ENCODE measurements at regions not wholly inside any gene's neighbourhood (a gene's known extent, or its start where the extent isn't known, plus 50 kb on each side); places are given as distances from the start of the nearest gene placed in this dataset.

DNA sequence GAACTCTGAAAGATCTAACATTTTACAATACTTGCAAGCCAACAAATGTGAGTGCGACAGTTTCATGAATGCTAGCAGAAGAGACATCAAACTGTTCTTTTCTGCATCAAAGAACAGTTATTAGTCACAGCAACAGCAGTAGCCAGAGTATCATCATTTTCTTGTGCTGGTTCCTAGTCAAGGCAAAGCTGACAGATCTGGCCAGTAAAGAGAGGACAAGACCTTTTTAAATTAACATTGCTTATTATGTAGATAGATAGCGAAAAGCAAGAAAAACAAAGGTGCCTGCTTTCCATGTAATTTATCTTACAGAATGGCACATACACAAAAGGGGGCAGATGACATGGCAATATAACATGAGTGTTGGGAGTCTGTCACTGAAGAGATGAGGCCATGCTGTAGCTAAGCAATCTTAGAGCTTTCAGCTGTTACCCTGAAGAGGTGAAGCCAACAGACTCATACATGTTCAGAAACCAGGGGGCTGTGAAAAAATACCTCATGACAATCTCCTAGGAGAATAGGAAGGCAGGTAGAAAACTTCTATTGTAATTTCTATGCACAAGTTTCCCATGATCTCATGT lies 626.6 kb upstream of the TYRP1 start:
- H3K14ac ChIP-seq (replicated peaks; ENCODE audit: low read depth, low read length) = no peak overlapping the region
- ChIA-PET POLR2A (ENCODE audit: unreplicated experiment) (no interaction called here), CTCF (no interaction called here)
- no peak overlapping the region for H3K27ac ChIP-seq (ENCODE audit: insufficient read depth, low read length)
- no peaks in the 10 kb centered on the region for H3K9me1 ChIP-seq (ENCODE audit: insufficient read depth, low read length)
- no peak for ATAC-seq (ENCODE audit: low read depth)
- H2BK5ac ChIP-seq (ENCODE audit: low read depth, low read length, poor library complexity, severe bottlenecking) = no peak overlapping the region
- no peak overlapping the region for H4K91ac ChIP-seq (ENCODE audit: insufficient read depth, low read depth, low read length)
- no peak overlapping the region for H3K4me3 ChIP-seq (ENCODE audit: insufficient read depth, low read depth, low read length)
- TF ChIP-seq RCOR1 (IDR thresholded peaks at IDR 0.05; ENCODE audit: insufficient replicate concordance, low read length) = no peak
- TF ChIP-seq, protein P1, sequence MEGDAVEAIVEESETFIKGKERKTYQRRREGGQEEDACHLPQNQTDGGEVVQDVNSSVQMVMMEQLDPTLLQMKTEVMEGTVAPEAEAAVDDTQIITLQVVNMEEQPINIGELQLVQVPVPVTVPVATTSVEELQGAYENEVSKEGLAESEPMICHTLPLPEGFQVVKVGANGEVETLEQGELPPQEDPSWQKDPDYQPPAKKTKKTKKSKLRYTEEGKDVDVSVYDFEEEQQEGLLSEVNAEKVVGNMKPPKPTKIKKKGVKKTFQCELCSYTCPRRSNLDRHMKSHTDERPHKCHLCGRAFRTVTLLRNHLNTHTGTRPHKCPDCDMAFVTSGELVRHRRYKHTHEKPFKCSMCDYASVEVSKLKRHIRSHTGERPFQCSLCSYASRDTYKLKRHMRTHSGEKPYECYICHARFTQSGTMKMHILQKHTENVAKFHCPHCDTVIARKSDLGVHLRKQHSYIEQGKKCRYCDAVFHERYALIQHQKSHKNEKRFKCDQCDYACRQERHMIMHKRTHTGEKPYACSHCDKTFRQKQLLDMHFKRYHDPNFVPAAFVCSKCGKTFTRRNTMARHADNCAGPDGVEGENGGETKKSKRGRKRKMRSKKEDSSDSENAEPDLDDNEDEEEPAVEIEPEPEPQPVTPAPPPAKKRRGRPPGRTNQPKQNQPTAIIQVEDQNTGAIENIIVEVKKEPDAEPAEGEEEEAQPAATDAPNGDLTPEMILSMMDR (conservative IDR thresholded peaks at IDR 0.05; ENCODE audit: low read depth, low read length) = no peak
- no peak for TF ChIP-seq BHLHE40 (IDR thresholded peaks at IDR 0.05; ENCODE audit: low read depth, low read length)
- TF ChIP-seq RAD21 (IDR thresholded peaks at IDR 0.05; ENCODE audit: low read length) = no peak
- TF ChIP-seq MAFK (IDR thresholded peaks at IDR 0.05; ENCODE audit: low read depth, low read length) = no peak
- no peak for TF ChIP-seq POLR2A (IDR thresholded peaks at IDR 0.05; ENCODE audit: low read depth, low read length)
- TF ChIP-seq FOS (IDR thresholded peaks at IDR 0.05; ENCODE audit: low read depth, low read length) = no peak
- TF ChIP-seq, protein P2, sequence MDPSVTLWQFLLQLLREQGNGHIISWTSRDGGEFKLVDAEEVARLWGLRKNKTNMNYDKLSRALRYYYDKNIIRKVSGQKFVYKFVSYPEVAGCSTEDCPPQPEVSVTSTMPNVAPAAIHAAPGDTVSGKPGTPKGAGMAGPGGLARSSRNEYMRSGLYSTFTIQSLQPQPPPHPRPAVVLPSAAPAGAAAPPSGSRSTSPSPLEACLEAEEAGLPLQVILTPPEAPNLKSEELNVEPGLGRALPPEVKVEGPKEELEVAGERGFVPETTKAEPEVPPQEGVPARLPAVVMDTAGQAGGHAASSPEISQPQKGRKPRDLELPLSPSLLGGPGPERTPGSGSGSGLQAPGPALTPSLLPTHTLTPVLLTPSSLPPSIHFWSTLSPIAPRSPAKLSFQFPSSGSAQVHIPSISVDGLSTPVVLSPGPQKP (IDR thresholded peaks at IDR 0.05; ENCODE audit: borderline replicate concordance, low read depth, low read length) = no peak
- no peak for TF ChIP-seq CEBPB (IDR thresholded peaks at IDR 0.05; ENCODE audit: low read depth, low read length)
- TF ChIP-seq SMC3 (IDR thresholded peaks at IDR 0.05; ENCODE audit: low read depth, low read length) = no peak
- TF ChIP-seq MXI1 (IDR thresholded peaks at IDR 0.05; ENCODE audit: borderline replicate concordance, low read depth, low read length) = no peak
- TF ChIP-seq, protein P3, sequence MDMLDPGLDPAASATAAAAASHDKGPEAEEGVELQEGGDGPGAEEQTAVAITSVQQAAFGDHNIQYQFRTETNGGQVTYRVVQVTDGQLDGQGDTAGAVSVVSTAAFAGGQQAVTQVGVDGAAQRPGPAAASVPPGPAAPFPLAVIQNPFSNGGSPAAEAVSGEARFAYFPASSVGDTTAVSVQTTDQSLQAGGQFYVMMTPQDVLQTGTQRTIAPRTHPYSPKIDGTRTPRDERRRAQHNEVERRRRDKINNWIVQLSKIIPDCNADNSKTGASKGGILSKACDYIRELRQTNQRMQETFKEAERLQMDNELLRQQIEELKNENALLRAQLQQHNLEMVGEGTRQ (IDR thresholded peaks at IDR 0.05; ENCODE audit: low read depth, low read length) = no peak
- TF ChIP-seq CHD1 (IDR thresholded peaks at IDR 0.05; ENCODE audit: low read depth, low read length) = no peak
- TF ChIP-seq MAZ (IDR thresholded peaks at IDR 0.05; ENCODE audit: borderline replicate concordance, low read depth, low read length) = no peak
- TF ChIP-seq RFX5 (IDR thresholded peaks at IDR 0.05; ENCODE audit: low read depth, low read length) = no peak
- no peak for TF ChIP-seq NFE2L2 (IDR thresholded peaks at IDR 0.05; ENCODE audit: low read depth, low read length)
- no peak overlapping the region for H3K4ac ChIP-seq (ENCODE audit: low read depth, low read length)
- H4K8ac ChIP-seq (ENCODE audit: low read depth in 2 of 2, low read length in 2 of 2) = no peak overlapping the region
- no peaks in the 10 kb centered on the region for H4K20me1 ChIP-seq (ENCODE audit: insufficient read depth, low read length)
- no peak overlapping the region for H2AK5ac ChIP-seq (ENCODE audit: low read depth, low read length)
- in situ Hi-C loops (cut with MboI; ENCODE audit: low sequenced_read_pairs) = no loop called here
- H3K27me3 ChIP-seq (ENCODE audit: control insufficient read depth, insufficient read depth, low read length) = no peaks in the 10 kb centered on the region
- dilution Hi-C loops (cut with HindIII; ENCODE audit: low sequenced_read_pairs, unreplicated experiment) = no loop called here
- intact Hi-C loops (cut with micrococcal nuclease) = no loop called here
- DNase-seq = no peak
- H3K4me1 ChIP-seq (ENCODE audit: control insufficient read depth, insufficient read depth, low read length) = no peaks in the 10 kb centered on the region
- no peak overlapping the region for H2AFZ ChIP-seq (replicated peaks; ENCODE audit: low read length, poor library complexity)
- H2BK20ac ChIP-seq (ENCODE audit: low read depth, low read length) = no peak overlapping the region
- no TSS peak for BruUV-seq (replicated peaks)
- no peaks in the 10 kb centered on the region for H3K79me1 ChIP-seq (ENCODE audit: low read depth in 1 of 2, low read length in 2 of 2)
- 50% methylated on average over 1 of the region's 2 CpGs; no CpG with 5 or more reads in 1 of the 2 experiments for WGBS, 2 experiments (ENCODE audit: extremely low coverage in 2 of 2, insufficient read length in 1 of 2)
- H3K23ac ChIP-seq (ENCODE audit: low read depth, low read length) = no peak overlapping the region
- no peak overlapping the region for H3K18ac ChIP-seq (ENCODE audit: low read depth, low read length)
- H3K9ac ChIP-seq (ENCODE audit: low read depth, low read length) = no peak overlapping the region
- no peak overlapping the region for H2AK9ac ChIP-seq (replicated peaks; ENCODE audit: low read depth, low read length, poor library complexity)
- no peak overlapping the region for H2BK15ac ChIP-seq (ENCODE audit: low read depth, low read length)
- H3K36me3 ChIP-seq (ENCODE audit: control insufficient read depth, insufficient read depth, low read length) = no peaks in the 10 kb centered on the region
- H2BK120ac ChIP-seq (ENCODE audit: low read depth, low read length) = no peak overlapping the region
- H3K56ac ChIP-seq (ENCODE audit: extremely low read depth, insufficient read depth, low read length) = no peak overlapping the region
- H3K9me3 ChIP-seq (ENCODE audit: control insufficient read depth, insufficient read depth, low read length) = no peaks in the 10 kb centered on the region
- no peak overlapping the region for H3K4me2 ChIP-seq (ENCODE audit: low read depth, low read length)
- no peak overlapping the region for H4K5ac ChIP-seq (ENCODE audit: low read depth, low read length)

Measured in IMR-90 (cell line).